GM18520 (cell line): ENCODE measurements at regions not wholly inside any gene's neighbourhood (a gene's known extent, or its start where the extent isn't known, plus 50 kb on each side); places are given as distances from the start of the nearest gene placed in this dataset.

ENCODE experiments used
- ATAC-seq: cut with Tn5 transposase; IDR thresholded peaks from one replicate; pipeline ENCODE4 v1.9.1; 2021; ENCODE audit not compliant: unreplicated experiment

DNA sequence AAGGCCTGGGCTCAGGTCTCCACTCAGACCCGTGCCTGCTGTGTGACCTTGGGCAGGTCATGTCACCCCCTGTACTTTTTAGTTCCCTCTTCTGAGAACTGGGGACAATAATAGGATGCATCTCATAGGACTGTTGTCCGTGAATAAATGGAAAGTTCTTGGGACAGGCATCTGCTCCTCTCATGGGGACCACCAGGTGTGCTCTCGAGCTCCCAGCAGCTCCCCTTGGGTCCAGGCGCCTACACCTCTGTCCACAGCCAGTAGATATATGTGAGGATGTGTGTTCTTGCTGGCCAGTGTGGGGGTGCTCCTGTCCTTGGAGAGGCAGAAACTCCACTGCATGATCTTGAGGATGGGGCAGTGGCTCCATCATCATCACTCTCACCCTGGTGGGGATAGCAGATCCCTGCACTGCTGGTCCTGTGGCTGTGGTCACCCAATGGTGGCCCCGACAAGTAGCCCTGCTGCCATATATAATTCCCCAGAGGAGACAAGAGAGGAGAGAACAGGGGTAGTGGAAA lies 257.6 kb upstream of the TLE3 start:
- no peak for ATAC-seq

GRCh38 chr15:70354346-70354905 lies 256.7 kb upstream of the TLE3 start:
- ATAC-seq: no peak

DNA sequence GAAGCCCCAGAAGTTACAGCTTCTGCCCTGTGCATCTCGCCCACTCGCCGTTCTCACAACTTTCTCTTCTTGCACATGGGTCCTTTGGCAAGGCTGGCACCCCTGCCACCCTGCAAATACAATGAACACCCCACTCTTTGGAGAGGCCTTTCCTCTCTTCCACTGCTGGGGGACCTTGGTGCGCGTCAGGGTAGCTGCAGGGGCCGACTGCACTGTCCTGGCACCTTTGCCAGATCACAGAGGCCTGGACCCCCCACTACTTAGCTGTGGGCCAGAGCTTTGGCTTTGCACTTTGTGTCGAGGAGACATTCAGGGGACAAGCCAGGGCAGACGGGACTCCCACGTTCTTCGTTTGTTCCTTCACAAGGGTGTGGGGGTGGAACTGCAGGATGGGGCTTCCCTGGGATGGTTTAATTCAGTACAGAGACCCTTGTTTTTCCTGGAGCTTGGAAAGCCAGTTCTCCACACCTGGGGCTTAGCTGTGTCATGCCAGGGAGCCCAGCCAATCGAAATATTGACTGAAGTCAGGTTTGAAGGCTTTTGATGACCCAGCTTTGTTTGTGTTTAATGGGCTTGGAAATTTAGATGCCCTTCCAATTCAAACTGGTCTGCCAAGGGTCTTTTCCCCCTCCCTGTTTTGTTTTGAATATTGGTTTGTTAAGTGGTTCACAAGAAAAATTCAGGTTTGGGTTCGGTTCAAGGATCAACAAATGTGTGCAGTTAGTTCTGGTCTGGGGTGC lies 256.1 kb upstream of the TLE3 start:
- ATAC-seq: no peak

GRCh38 chr15:70351941-70352774 lies 254.4 kb upstream of the TLE3 start:
- no peak for ATAC-seq

- no peak for ATAC-seq
Measured at GRCh38 chr15:70351391-70351790, 253.7 kb upstream of the TLE3 start.

- no peak for ATAC-seq
Measured at GRCh38 chr15:70348581-70349344, 251.0 kb upstream of the TLE3 start.

DNA sequence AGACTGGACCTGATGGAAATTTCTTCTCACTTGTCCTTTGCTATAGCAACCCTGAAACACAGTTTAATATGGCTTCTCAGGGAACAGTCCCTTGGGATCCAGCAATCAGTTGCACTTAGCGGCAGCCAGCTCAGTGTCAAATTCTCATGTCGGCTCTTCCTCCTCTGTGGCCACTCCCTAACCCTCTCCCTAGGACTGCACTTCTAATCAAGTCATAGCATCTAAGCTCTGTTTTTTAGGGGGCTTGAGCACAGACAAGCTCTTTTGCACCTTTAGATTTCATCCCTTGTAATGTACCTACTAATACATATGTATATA lies 250.5 kb upstream of the TLE3 start:
- no peak for ATAC-seq

DNA sequence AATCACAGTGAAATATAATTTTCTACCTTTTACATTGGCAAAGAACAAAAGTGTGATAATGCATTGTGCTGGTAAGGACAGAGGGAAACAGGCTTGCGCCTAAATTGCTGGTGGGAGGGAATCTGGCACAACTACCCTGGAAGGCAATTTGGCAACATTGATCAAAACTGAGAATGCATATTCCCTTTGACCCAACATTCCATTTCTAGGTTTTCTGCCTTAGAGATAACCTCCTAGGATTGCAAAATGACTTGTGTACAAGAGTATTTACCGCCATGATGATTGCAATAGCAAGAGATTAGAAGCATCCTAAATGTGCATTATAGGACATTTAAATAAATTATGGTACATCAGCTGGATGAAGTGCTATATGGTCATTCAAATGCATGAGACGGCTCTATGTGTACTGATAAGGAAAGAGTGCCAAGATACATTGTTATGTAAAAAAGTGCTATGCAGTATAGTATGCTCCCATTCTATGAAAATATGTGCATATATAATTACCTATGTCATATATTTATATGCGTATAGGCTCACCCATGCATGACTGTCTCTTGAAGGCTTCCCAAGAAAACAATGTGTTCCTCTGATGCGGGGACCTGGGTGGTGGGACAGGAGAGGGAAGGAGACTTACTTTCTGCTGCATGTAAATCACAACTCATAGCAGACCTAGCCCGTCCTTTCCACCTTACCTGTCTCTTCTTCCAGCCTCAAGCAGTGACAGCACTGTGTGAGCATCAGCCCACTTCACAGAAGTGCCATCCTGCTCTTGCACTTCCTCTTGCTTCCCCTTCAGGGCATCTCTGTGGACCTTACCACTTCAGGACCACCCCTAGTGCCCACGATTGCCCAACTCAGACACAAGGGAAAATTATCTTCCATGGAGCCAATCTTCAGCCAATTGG lies 249.9 kb upstream of the TLE3 start:
- no peak for ATAC-seq

GRCh38 chr15:70345251-70346019 lies 247.7 kb upstream of the TLE3 start:
- no peak for ATAC-seq

DNA sequence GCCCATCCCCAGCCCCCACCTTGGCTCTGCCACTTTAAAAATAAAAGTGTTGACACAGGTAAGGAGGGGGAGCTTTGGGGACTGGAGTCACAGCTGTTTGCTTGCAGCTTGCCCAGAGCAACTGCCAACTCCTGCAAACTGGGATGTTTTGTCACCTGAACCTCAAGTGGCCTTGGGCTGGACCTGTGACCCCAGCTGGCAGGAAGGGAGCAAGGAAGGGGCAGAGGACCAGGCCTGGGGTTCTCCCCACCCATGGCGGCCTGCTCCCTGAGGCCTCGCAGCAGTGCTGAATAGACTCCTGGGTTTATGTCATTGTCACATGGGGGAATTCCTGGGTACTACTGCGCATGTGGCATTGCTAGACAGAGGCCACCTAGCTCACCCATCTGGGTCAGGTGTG lies 246.9 kb upstream of the TLE3 start:
- no peak for ATAC-seq

GRCh38 chr15:70343961-70344621 lies 246.4 kb upstream of the TLE3 start:
- ATAC-seq: no peak

DNA sequence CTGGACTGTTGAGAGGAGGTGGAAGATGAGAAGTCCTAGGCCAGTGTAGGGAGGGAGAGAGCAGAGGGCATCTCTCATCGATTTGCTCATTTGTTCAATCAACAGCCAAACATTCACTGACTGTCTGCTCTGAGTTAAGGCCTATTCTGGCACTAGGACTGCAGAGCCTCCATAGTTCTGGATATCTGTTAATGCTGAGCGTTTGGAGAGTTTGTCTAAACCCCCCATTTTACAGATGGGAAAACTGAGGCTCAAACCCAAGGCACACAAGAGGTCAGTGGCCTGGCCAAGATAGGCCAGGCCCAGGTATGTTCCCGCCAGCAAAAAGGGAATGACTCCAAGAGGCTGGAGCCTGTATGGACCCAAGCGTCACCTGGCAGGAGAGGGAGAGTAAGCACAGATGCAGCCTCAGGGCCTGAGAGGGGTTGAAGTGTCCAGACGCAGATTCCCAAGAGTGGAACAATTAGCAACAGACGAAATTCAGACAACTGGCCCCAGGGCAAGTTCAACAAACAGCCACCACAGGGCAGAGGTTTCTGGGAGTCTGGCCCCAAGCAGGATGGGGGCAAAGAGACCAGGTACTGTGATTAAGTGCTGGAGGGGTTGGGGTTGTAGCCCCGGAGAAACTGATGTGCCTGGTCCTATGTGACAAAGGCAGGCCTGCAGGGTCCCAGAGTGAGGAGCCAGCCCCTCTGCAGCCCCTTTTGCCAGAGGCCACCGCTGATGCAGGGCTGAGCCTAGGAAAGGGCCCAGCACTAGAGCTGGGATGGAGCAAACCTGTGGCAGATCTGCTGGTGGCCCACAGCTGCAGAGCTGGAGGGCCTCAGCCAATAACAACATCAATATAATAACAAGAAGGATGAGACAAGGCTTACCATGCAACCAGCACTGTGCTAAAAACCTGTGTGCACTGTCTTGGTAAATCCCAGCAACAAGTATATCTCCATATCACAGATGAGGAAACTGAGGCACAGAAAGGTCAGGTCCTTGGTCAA lies 245.1 kb upstream of the TLE3 start:
- no peak for ATAC-seq

DNA sequence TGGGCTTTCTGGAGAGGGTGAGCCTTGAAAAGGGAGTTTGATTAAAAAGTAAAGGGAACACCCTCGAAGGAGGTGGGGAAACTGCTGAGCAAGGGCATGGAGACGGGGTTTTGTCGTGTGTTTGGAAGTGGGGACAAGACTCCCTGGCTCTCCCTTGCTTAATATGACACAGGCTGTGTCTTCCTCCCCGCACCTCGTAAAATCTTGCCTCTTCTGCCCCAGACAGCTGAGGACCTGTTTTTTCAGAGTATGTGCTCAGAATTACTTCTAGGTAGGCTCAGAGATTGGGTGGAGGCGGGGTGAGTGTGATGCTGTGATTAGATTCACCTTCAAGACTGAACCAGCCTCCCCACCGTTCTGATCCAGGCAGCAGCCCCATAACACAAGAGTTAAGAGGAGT lies 244.4 kb upstream of the TLE3 start:
- ATAC-seq: no peak

DNA sequence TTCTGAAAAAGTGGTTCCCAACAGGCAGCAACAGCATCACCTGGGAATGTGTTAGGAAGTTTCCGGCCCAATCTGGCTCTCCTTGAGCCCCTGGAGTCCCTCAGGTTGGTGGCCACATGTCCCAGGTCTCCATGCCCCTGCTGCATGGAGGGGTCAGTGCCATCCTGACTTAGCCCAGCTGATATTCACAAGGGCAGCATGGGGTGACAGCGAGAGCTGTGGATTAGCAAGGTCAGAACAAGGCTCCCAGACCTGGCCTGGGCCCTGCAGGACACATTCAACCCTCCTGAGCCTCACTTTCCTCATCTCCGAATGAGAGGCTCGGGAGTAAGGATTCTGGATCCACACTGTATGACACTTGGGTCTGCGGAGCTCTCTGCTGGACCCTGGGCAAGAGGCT lies 243.8 kb upstream of the TLE3 start:
- ATAC-seq: no peak

DNA sequence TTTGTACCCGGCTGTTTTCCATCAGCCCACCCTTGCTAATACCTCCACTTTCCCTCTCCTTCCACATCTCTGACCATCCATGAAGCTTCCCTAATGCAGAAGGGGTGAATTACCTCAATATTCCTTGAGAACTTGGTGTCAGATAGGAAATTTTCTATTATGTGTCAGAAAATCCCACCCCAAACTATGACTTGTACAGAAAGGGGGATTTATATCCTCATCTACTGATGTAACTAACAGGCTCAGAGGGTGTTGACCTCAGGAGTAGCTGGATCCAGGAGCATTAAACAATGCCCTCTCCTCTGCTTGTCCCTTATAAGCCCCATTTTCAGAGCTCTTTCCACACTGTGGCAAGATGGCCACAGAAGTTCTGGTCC lies 242.8 kb upstream of the TLE3 start:
- no peak for ATAC-seq

- no peak for ATAC-seq
Measured at GRCh38 chr15:70339571-70340493, 242.1 kb upstream of the TLE3 start.
